IMR-90 (cell line): ENCODE measurements at regions not wholly inside any gene's neighbourhood (a gene's known extent, or its start where the extent isn't known, plus 50 kb on each side); places are given as distances from the start of the nearest gene placed in this dataset.

ENCODE experiments used
- CEBPB ChIP-seq: IDR thresholded peaks from 2 replicates; pipeline ENCODE4 v1.6.1; 2012; ENCODE audit warnings: low read depth, low read length, improper control_type of control experiment
- CTCF ChIP-seq: conservative IDR thresholded peaks from 2 replicates; pipeline ENCODE4 v1.5.1; 2012; ENCODE audit warnings: mild to moderate bottlenecking, low read depth, low read length, improper control_type of control experiment
- MAZ ChIP-seq: IDR thresholded peaks from 2 replicates; pipeline ENCODE4 v1.6.1; 2012; ENCODE audit warnings: low read depth, mild to moderate bottlenecking, low read length, improper control_type of control experiment, moderate library complexity, borderline replicate concordance
- MXI1 ChIP-seq: IDR thresholded peaks from 2 replicates; pipeline ENCODE4 v1.6.1; 2012; ENCODE audit warnings: low read depth, mild to moderate bottlenecking, low read length, moderate library complexity, borderline replicate concordance
- POLR2A ChIP-seq: IDR thresholded peaks from 2 replicates; pipeline ENCODE4 v1.6.1; 2012; ENCODE audit warnings: mild to moderate bottlenecking, low read depth, low read length
- RAD21 ChIP-seq: IDR thresholded peaks from 2 replicates; pipeline ENCODE4 v1.6.1; 2012; ENCODE audit warnings: low read length, improper control_type of control experiment
- RCOR1 ChIP-seq: IDR thresholded peaks from 2 replicates; pipeline ENCODE4 v1.6.1; 2012; ENCODE audit warnings: mild to moderate bottlenecking, low read length, improper control_type of control experiment; ENCODE audit not compliant: insufficient replicate concordance

DNA sequence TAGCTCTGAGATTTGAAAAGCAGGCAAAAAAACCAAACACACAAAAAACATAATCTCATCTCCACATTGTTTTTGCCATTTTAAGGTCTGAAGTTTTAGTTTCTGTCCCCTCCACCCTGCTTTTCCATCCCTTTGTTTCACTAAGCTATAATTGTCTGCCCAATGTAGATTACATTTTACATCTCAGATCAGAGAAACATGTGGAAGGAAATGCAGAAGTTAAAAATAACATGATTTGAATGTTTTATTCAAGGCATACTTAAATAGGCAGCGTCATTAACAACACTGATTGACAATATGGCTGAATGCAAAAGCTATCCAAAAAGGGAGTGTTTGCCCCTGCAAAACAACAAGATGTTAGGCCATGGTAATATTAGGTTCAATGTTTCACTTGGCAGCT is 448.1 kb upstream of the ZNF385D start:
- TF ChIP-seq CTCF (no peak), MXI1 (no peak), RCOR1 (no peak), POLR2A (no peak), RAD21 (no peak), MAZ (no peak), CEBPB (no peak)
